ENCODE measurements at regions not wholly inside any gene's neighbourhood (a gene's known extent, or its start where the extent isn't known, plus 50 kb on each side); places are given as distances from the start of the nearest gene placed in this dataset.

DNA sequence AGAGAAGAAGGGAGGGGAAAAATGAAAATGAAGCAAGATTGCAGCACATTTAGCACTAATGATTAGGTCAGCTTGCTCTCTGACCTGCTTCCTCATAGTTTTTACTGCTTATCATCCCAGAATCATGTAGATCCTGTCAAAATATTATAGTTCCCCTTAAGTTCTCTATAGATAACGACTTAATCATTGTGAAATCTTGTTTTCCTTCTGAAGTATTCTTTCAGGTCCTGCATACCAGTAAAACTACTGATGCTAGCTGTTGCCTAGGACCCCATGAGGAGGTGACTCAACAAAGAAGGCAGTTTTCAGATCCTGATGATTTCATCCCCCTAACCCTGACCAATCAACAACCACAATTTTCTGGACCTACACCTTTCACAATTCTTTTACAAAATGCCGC, 1131.7 kb downstream of the SLITRK5 start:
- DNase-seq (ENCODE audit: low read depth, low spot score), result no peak

DNA sequence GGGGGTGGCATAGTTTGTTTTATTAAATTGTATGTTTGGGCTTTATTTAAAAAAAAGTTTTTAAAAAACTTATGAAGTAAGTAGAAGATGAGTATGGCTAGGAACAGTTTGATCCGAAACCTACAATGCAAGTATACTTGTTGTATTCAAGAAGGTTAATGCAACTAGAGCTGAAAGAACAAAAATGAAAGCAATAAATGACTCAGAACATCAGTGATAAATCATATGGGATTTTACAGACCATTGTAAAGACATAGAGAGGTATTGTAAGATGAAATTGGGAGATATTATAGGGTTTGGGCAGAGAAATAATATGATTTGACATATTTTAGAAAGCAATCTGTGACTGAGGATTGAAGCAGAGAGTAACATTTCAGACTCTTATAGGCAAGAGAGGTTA, 1135.3 kb downstream of the SLITRK5 start:
- ChIA-PET CTCF (no interaction called here), POLR2A (no interaction called here)
- no peak overlapping the region for H3K27ac ChIP-seq (ENCODE audit: low read depth, low read length)
- DNase-seq (ENCODE audit: low read depth, low spot score), result no peak
- H3K27me3 ChIP-seq (ENCODE audit: control insufficient read depth, insufficient read depth, low read length), result no peaks in the 10 kb centered on the region
- H3K4me3 ChIP-seq (ENCODE audit: low read depth, low read length), result no peak overlapping the region
- TF ChIP-seq, protein P1, sequence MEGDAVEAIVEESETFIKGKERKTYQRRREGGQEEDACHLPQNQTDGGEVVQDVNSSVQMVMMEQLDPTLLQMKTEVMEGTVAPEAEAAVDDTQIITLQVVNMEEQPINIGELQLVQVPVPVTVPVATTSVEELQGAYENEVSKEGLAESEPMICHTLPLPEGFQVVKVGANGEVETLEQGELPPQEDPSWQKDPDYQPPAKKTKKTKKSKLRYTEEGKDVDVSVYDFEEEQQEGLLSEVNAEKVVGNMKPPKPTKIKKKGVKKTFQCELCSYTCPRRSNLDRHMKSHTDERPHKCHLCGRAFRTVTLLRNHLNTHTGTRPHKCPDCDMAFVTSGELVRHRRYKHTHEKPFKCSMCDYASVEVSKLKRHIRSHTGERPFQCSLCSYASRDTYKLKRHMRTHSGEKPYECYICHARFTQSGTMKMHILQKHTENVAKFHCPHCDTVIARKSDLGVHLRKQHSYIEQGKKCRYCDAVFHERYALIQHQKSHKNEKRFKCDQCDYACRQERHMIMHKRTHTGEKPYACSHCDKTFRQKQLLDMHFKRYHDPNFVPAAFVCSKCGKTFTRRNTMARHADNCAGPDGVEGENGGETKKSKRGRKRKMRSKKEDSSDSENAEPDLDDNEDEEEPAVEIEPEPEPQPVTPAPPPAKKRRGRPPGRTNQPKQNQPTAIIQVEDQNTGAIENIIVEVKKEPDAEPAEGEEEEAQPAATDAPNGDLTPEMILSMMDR (IDR thresholded peaks at IDR 0.05; ENCODE audit: low read depth, low read length), result no peak
- peaks cover 3% of the 10 kb centered on the region; the same call in 1 of the 2 replicates for H3K9me3 ChIP-seq (ENCODE audit: control insufficient read depth, insufficient read depth, low read length)

More for the DNA sequence above, 1131.7 kb downstream of the SLITRK5 start:
- no peak overlapping the region for H3K4me3 ChIP-seq (ENCODE audit: low read depth, low read length)
- TF ChIP-seq, protein P1 (IDR thresholded peaks at IDR 0.05; ENCODE audit: low read depth, low read length), result no peak
- POLR2A ChIA-PET, result no interaction called here
- no peak overlapping the region for H3K27ac ChIP-seq (ENCODE audit: low read depth, low read length)
- H3K9me3 ChIP-seq (ENCODE audit: control insufficient read depth, insufficient read depth, low read length), result no peaks in the 10 kb centered on the region
- CTCF ChIA-PET, result no interaction called here
- H3K27me3 ChIP-seq (ENCODE audit: control insufficient read depth, insufficient read depth, low read length), result no peaks in the 10 kb centered on the region

DNA sequence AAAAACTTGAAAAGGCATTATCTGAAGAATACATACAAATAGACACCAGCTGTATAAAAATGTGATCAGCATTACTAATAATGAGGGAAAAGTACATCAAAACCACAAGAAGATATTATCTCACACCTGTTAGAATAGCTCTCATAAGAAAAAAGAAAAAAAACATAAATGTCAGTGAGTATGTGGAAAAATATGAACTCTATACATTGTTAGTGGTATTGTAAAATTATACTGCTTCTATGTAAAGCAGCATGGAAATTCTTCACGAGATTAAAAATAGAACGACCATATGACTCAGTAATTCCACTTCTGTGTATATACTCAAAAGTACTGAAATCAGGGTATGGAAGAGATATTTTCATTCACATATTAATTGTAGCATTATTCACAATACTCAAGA, 1146.4 kb downstream of the SLITRK5 start:
- no peak overlapping the region for H3K4me3 ChIP-seq (ENCODE audit: low read depth, low read length)
- H3K27me3 ChIP-seq (ENCODE audit: control insufficient read depth, insufficient read depth, low read length), result no peaks in the 10 kb centered on the region
- DNase-seq (ENCODE audit: low read depth, low spot score), result no peak
- no peaks in the 10 kb centered on the region; the same call in 1 of the 2 replicates for H3K9me3 ChIP-seq (ENCODE audit: control insufficient read depth, insufficient read depth, low read length)
- ChIA-PET POLR2A (no interaction called here), CTCF (no interaction called here)
- no peak overlapping the region for H3K27ac ChIP-seq (ENCODE audit: low read depth, low read length)
- TF ChIP-seq, protein P1 (IDR thresholded peaks at IDR 0.05; ENCODE audit: low read depth, low read length), result no peak

GRCh38 chr13:88823114-88823513, 1151.9 kb downstream of the SLITRK5 start:
- no peak overlapping the region for H3K4me3 ChIP-seq (ENCODE audit: low read depth, low read length)
- no peaks in the 10 kb centered on the region for H3K27me3 ChIP-seq (ENCODE audit: control insufficient read depth, insufficient read depth, low read length)
- TF ChIP-seq, protein P1 (IDR thresholded peaks at IDR 0.05; ENCODE audit: low read depth, low read length), result no peak
- DNase-seq (ENCODE audit: low read depth, low spot score), result no peak
- H3K27ac ChIP-seq (ENCODE audit: low read depth, low read length), result no peak overlapping the region
- no peaks in the 10 kb centered on the region for H3K9me3 ChIP-seq (ENCODE audit: control insufficient read depth, insufficient read depth, low read length)
- ChIA-PET POLR2A (no interaction called here), CTCF (no interaction called here)

GRCh38 chr13:88824218-88824617, 1153.0 kb downstream of the SLITRK5 start:
- no peak overlapping the region for H3K4me3 ChIP-seq (ENCODE audit: low read depth, low read length)
- POLR2A ChIA-PET, result no interaction called here
- H3K27ac ChIP-seq (ENCODE audit: low read depth, low read length), result no peak overlapping the region
- CTCF ChIA-PET, result no interaction called here
- no peak for DNase-seq (ENCODE audit: low read depth, low spot score)
- no peaks in the 10 kb centered on the region for H3K9me3 ChIP-seq (ENCODE audit: control insufficient read depth, insufficient read depth, low read length)
- TF ChIP-seq, protein P1 (IDR thresholded peaks at IDR 0.05; ENCODE audit: low read depth, low read length), result no peak
- no peaks in the 10 kb centered on the region for H3K27me3 ChIP-seq (ENCODE audit: control insufficient read depth, insufficient read depth, low read length)

Measured in AG04450 (cell line).